Sigmoid colon (tissue), 4 donors: ENCODE measurements at regions not wholly inside any gene's neighbourhood (a gene's known extent, or its start where the extent isn't known, plus 50 kb on each side); places are given as distances from the start of the nearest gene placed in this dataset.

Source experiments
- EP300 ChIP-seq, 4 donors: sonication (generic); formaldehyde crosslinking; IDR thresholded peaks; one replicate each; pipeline ENCODE4 v1.6.1; 2017; ENCODE audit warnings: antibody characterized with exemption in 4 of 4
- POLR2AphosphoS5 ChIP-seq, 4 donors: sonication (generic); formaldehyde crosslinking; IDR thresholded peaks; one replicate each; pipeline ENCODE4 v1.6.1; 2017; ENCODE audit warnings: antibody characterized with exemption in 4 of 4
- TF ChIP-seq, protein P1 (sequence below), 4 experiments: fragments of 450-650 bp in 3 of 4; fragments of 200-600 bp in 1 of 4; IDR thresholded peaks; one replicate each; pipeline ENCODE4 v1.5.1; 2016 to 2019; ENCODE audit warnings: antibody characterized with exemption in 4 of 4, mild to moderate bottlenecking in 3 of 4, moderate library complexity in 2 of 4

DNA sequence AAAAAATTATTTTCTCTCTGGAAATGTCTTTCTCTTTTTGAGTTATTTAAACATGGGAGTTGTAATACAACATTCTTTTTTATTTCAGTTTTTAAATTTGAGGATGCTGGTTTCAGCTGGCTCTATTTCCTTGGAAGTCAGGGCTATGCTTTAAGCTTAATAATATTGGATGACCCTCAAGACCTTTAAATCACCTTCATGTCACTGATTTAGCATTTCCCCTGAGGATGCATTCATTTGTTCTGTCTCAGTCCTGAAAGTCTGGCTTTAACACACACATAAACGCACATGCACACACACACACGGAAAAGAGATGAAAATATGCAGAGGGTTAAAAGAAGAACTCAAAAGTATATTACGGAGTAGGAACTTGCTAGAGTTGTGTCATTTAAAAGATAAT is 260.5 kb downstream of the PTBP2 start:
- TF ChIP-seq EP300 (IDR thresholded peaks at IDR 0.05) (no peak), POLR2AphosphoS5 (IDR thresholded peaks at IDR 0.05) (no peak)
- TF ChIP-seq, protein P1, sequence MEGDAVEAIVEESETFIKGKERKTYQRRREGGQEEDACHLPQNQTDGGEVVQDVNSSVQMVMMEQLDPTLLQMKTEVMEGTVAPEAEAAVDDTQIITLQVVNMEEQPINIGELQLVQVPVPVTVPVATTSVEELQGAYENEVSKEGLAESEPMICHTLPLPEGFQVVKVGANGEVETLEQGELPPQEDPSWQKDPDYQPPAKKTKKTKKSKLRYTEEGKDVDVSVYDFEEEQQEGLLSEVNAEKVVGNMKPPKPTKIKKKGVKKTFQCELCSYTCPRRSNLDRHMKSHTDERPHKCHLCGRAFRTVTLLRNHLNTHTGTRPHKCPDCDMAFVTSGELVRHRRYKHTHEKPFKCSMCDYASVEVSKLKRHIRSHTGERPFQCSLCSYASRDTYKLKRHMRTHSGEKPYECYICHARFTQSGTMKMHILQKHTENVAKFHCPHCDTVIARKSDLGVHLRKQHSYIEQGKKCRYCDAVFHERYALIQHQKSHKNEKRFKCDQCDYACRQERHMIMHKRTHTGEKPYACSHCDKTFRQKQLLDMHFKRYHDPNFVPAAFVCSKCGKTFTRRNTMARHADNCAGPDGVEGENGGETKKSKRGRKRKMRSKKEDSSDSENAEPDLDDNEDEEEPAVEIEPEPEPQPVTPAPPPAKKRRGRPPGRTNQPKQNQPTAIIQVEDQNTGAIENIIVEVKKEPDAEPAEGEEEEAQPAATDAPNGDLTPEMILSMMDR (IDR thresholded peaks at IDR 0.05), result no peak
